ENCODE measurements at regions not wholly inside any gene's neighbourhood (a gene's known extent, or its start where the extent isn't known, plus 50 kb on each side); places are given as distances from the start of the nearest gene placed in this dataset.

GRCh38 chr5:3198074-3198449 is 397.6 kb upstream of the IRX1 start:
- no peak overlapping the region for H3K4me2 ChIP-seq
- ChIA-PET POLR2A (no interaction called here), CTCF (interaction anchor here (0.7 kb wide), 1 partner anchor 13 kb away, joined by 3 read pairs; no protein-coding TSS in a partner anchor)
- no peak overlapping the region for H2AFZ ChIP-seq (ENCODE audit: low read depth)
- H3K79me2 ChIP-seq (ENCODE audit: insufficient read depth): no peaks in the 10 kb centered on the region
- TF ChIP-seq GATA2 (CRISPR knock-in tag; IDR thresholded peaks at IDR 0.05): no peak
- TF ChIP-seq USF1 (IDR thresholded peaks at IDR 0.05; ENCODE audit: borderline replicate concordance, low read depth): no peak
- no peaks in the 10 kb centered on the region for H3K9me2 ChIP-seq
- H3K9ac ChIP-seq: no peak overlapping the region
- peaks cover 22% of the 10 kb centered on the region; the same call in 1 of the 2 replicates for H3K27me3 ChIP-seq (ENCODE audit: insufficient read depth)
- no peak overlapping the region for H3K27ac ChIP-seq (ENCODE audit: low read depth in 2 of 2, low read length in 1 of 2)
- DNase-seq: no peak
- H4K20me1 ChIP-seq (ENCODE audit: insufficient read depth): no peaks in the 10 kb centered on the region
- no peaks in the 10 kb centered on the region for H3K9me3 ChIP-seq
- H3K4me1 ChIP-seq (ENCODE audit: control insufficient read depth in 1 of 2, insufficient read depth in 2 of 2, low read depth in 1 of 2, low read length in 1 of 2): no peaks in the 10 kb centered on the region
- 11% methylated on average over 7 of the region's 7 CpGs for WGBS (ENCODE audit: low lambda C conversion rate)
- H3K36me3 ChIP-seq (replicated peaks in 1 of 2; ENCODE audit: control insufficient read depth in 1 of 2, insufficient read depth in 2 of 2, low read length in 1 of 2): no peaks in the 10 kb centered on the region
- H3K4me3 ChIP-seq (ENCODE audit: low read depth in 2 of 2, low read length in 1 of 2): no peak overlapping the region
- H3F3A ChIP-seq (replicated peaks; ENCODE audit: insufficient read depth): no peaks in the 10 kb centered on the region

- ChIA-PET POLR2A (no interaction called here), CTCF (interaction anchor here (0.7 kb wide), 1 partner anchor 12 kb away, joined by 3 read pairs; no protein-coding TSS in a partner anchor)
- H4K20me1 ChIP-seq (ENCODE audit: insufficient read depth): no peaks in the 10 kb centered on the region
- H3K9me2 ChIP-seq: no peaks in the 10 kb centered on the region
- TF ChIP-seq IRF3 (IDR thresholded peaks at IDR 0.05; ENCODE audit: low read depth, low read length): no peak
- no peak for TF ChIP-seq TEAD4 (IDR thresholded peaks at IDR 0.05; ENCODE audit: borderline replicate concordance, insufficient read depth)
- TF ChIP-seq RAD21 (IDR thresholded peaks at IDR 0.05; ENCODE audit: low read length): no peak
- TF ChIP-seq EP300 (IDR thresholded peaks at IDR 0.05; ENCODE audit: borderline replicate concordance in 1 of 2, low read depth in 1 of 2, low read length in 1 of 2): no peak
- no peak for TF ChIP-seq SMC3 (IDR thresholded peaks at IDR 0.05; ENCODE audit: low read depth, low read length)
- TF ChIP-seq FOXJ3 (CRISPR knock-in tag; IDR thresholded peaks at IDR 0.05): no peak
- no peak for TF ChIP-seq USF2 (IDR thresholded peaks at IDR 0.05; ENCODE audit: borderline replicate concordance, low read depth, low read length)
- TF ChIP-seq EZH2phosphoT487 (IDR thresholded peaks at IDR 0.05; ENCODE audit: borderline replicate concordance, low read depth): no peak
- TF ChIP-seq NRF1 (IDR thresholded peaks at IDR 0.05; ENCODE audit: low read depth, low read length): no peak
- no peak for TF ChIP-seq RFX5 (IDR thresholded peaks at IDR 0.05; ENCODE audit: low read length)
- TF ChIP-seq USF1 (IDR thresholded peaks at IDR 0.05; ENCODE audit: borderline replicate concordance, low read depth): no peak
- TF ChIP-seq FOSL2 (IDR thresholded peaks at IDR 0.05; ENCODE audit: borderline replicate concordance, low read depth): no peak
- TF ChIP-seq RCOR1 (IDR thresholded peaks at IDR 0.05; ENCODE audit: low read length): no peak
- no peak for TF ChIP-seq CTCF (IDR thresholded peaks at IDR 0.05)
- TF ChIP-seq CHD2 (IDR thresholded peaks at IDR 0.05; ENCODE audit: low read length, partially characterized antibody): no peak
- TF ChIP-seq JUND (IDR thresholded peaks at IDR 0.05): no peak
- no peaks in the 10 kb centered on the region for H3K4me1 ChIP-seq (ENCODE audit: control insufficient read depth in 1 of 2, insufficient read depth in 2 of 2, low read depth in 1 of 2, low read length in 1 of 2)
- H3K9ac ChIP-seq: no peak overlapping the region
- H2AFZ ChIP-seq (ENCODE audit: low read depth): no peak overlapping the region
- H3K27ac ChIP-seq (ENCODE audit: low read depth in 2 of 2, low read length in 1 of 2): no peak overlapping the region
- no peak overlapping the region for H3K4me3 ChIP-seq (ENCODE audit: low read depth in 2 of 2, low read length in 1 of 2)
- 7% methylated on average over 23 of the region's 29 CpGs for WGBS (ENCODE audit: low lambda C conversion rate)
- peaks cover 22% of the 10 kb centered on the region; the same call in 1 of the 2 replicates for H3K27me3 ChIP-seq (ENCODE audit: insufficient read depth)
- H3K36me3 ChIP-seq (replicated peaks in 1 of 2; ENCODE audit: control insufficient read depth in 1 of 2, insufficient read depth in 2 of 2, low read length in 1 of 2): no peaks in the 10 kb centered on the region
- no peaks in the 10 kb centered on the region for H3K79me2 ChIP-seq (ENCODE audit: insufficient read depth)
- H3K9me3 ChIP-seq: no peaks in the 10 kb centered on the region
- no peak overlapping the region for H3K4me2 ChIP-seq
- no peak for DNase-seq
- no peaks in the 10 kb centered on the region for H3F3A ChIP-seq (replicated peaks; ENCODE audit: insufficient read depth)
Observed at GRCh38 chr5:3197304-3198073, 398.1 kb upstream of the IRX1 start.
